ENCODE measurements at regions not wholly inside any gene's neighbourhood (a gene's known extent, or its start where the extent isn't known, plus 50 kb on each side); places are given as distances from the start of the nearest gene placed in this dataset.

DNA sequence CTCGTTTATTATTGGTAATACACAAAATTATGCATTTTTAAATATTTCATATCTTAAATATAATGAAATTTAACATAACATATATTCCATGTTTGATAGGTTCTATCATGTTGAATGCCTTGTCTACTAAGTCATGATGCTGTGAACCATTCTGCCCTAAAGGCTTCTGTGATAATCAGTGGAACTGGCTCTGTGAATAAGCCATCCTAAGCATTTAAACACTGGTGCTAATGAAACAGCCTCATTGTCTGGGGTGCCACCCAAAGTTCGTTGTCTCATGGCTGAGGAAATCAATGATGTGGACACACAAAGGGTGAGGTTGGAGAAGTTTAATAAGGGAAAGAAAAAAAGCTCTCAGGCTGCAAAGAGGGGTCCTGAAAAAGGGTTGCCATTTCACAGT lies 264.7 kb upstream of the ZRANB2 start (continued):
- TF ChIP-seq SMARCB1 (IDR thresholded peaks at IDR 0.05; ENCODE audit: insufficient read length, low read depth): no peak

DNA sequence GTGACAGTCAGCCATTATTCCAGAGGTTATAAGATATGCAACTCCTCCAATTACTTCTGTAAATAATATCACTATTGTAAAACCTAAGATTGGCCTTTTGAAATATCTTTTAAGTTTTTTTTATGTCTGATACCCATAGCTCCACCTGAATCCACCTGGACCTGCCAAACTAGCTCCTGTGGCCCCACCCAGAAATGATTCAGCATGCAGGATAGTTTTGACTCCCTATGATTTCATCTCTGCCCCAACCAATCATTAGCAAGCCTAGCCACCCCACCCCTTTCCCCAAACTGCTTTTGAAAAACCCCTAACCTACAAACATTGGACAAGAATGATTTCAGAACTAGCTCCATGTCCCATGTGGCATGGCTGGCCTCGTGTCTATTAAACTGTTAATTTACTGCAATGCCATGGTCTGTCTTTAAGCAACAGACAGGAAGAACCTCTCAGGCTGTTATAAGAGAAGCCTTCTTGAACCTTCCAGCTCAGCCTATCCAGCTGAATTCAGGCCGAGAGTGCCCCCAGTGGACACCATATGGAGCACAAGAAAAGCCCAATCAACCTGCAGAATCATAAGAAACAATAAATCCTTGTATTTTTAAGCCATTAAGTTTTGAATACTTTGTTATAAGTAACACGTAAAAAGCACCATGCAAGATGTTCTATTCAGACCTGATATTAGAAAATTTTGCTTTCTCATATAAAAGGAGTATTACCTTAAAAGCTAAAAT lies 263.0 kb upstream of the ZRANB2 start:
- H2AFZ ChIP-seq (ENCODE audit: low read depth, low read length): no peak overlapping the region
- FAIRE-seq (no peak), ATAC-seq (no peak), DNase-seq (ENCODE audit: extremely low read depth in 1 of 4, low spot score in 3 of 4) (peak in 2 of 4 experiments; percentile 11 to 12)
- no peak overlapping the region for H3K4me3 ChIP-seq
- no peaks in the 10 kb centered on the region for H3K27me3 ChIP-seq (ENCODE audit: control insufficient read depth in 2 of 2, insufficient read depth in 2 of 2, low read length in 2 of 2)
- POLR2A ChIA-PET: no interaction called here
- in situ Hi-C loops (cut with MboI) (no loop called here), intact Hi-C loops (cut with micrococcal nuclease) (no loop called here)
- H3K27ac ChIP-seq (ENCODE audit: extremely low read depth, low read depth, low read length): no peak overlapping the region
- CTCF ChIA-PET (ENCODE audit: low intra/inter-chr PET ratio): no interaction called here
- 2% methylated on average over 3 of the region's 3 CpGs for WGBS (ENCODE audit: insufficient coverage, low coverage, missing lambda C conversion rate)
- no peaks in the 10 kb centered on the region for H3K9me1 ChIP-seq (ENCODE audit: control insufficient read depth, insufficient read depth, low read length)
- BruUV-seq (replicated peaks): no TSS peak
- H3K9me3 ChIP-seq (replicated peaks; ENCODE audit: control insufficient read depth, insufficient read depth, low read depth, low read length): no peaks in the 10 kb centered on the region
- no peaks in the 10 kb centered on the region for H4K20me1 ChIP-seq (replicated peaks; ENCODE audit: control insufficient read depth, insufficient read depth, low read length)
- TF ChIP-seq, protein P1, sequence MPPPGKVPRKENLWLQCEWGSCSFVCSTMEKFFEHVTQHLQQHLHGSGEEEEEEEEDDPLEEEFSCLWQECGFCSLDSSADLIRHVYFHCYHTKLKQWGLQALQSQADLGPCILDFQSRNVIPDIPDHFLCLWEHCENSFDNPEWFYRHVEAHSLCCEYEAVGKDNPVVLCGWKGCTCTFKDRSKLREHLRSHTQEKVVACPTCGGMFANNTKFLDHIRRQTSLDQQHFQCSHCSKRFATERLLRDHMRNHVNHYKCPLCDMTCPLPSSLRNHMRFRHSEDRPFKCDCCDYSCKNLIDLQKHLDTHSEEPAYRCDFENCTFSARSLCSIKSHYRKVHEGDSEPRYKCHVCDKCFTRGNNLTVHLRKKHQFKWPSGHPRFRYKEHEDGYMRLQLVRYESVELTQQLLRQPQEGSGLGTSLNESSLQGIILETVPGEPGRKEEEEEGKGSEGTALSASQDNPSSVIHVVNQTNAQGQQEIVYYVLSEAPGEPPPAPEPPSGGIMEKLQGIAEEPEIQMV (tag; conservative IDR thresholded peaks at IDR 0.05; ENCODE audit: low read depth): no peak
- TF ChIP-seq, protein P2, sequence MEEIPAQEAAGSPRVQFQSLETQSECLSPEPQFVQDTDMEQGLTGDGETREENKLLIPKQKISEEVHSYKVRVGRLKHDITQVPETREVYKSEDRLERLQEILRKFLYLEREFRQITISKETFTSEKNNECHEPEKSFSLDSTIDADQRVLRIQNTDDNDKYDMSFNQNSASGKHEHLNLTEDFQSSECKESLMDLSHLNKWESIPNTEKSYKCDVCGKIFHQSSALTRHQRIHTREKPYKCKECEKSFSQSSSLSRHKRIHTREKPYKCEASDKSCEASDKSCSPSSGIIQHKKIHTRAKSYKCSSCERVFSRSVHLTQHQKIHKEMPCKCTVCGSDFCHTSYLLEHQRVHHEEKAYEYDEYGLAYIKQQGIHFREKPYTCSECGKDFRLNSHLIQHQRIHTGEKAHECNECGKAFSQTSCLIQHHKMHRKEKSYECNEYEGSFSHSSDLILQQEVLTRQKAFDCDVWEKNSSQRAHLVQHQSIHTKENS (CRISPR knock-in tag; IDR thresholded peaks at IDR 0.05): no peak
- TF ChIP-seq, protein P3, sequence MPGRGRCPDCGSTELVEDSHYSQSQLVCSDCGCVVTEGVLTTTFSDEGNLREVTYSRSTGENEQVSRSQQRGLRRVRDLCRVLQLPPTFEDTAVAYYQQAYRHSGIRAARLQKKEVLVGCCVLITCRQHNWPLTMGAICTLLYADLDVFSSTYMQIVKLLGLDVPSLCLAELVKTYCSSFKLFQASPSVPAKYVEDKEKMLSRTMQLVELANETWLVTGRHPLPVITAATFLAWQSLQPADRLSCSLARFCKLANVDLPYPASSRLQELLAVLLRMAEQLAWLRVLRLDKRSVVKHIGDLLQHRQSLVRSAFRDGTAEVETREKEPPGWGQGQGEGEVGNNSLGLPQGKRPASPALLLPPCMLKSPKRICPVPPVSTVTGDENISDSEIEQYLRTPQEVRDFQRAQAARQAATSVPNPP (IDR thresholded peaks at IDR 0.05; ENCODE audit: borderline replicate concordance, insufficient read depth, insufficient read length): no peak
- TF ChIP-seq KDM2B (CRISPR knock-in tag; IDR thresholded peaks at IDR 0.05) (no peak), BHLHE40 (IDR thresholded peaks at IDR 0.05; ENCODE audit: low read length) (no peak), KLF16 (IDR thresholded peaks at IDR 0.05) (no peak), HMG20B (CRISPR knock-in tag; IDR thresholded peaks at IDR 0.05) (no peak)
- TF ChIP-seq, protein P4, sequence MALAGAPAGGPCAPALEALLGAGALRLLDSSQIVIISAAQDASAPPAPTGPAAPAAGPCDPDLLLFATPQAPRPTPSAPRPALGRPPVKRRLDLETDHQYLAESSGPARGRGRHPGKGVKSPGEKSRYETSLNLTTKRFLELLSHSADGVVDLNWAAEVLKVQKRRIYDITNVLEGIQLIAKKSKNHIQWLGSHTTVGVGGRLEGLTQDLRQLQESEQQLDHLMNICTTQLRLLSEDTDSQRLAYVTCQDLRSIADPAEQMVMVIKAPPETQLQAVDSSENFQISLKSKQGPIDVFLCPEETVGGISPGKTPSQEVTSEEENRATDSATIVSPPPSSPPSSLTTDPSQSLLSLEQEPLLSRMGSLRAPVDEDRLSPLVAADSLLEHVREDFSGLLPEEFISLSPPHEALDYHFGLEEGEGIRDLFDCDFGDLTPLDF (CRISPR knock-in tag; IDR thresholded peaks at IDR 0.05): no peak
- no peaks in the 10 kb centered on the region for H3K4me1 ChIP-seq (replicated peaks in 1 of 2; ENCODE audit: control insufficient read depth in 2 of 2, insufficient read depth in 2 of 2, low read length in 2 of 2)
- H3K9ac ChIP-seq (ENCODE audit: insufficient read depth in 1 of 2, low read depth in 2 of 2, low read length in 2 of 2): no peak overlapping the region
- H3K79me2 ChIP-seq (ENCODE audit: control insufficient read depth, insufficient read depth, low read length): no peaks in the 10 kb centered on the region
- no peaks in the 10 kb centered on the region for H3K36me3 ChIP-seq (ENCODE audit: control insufficient read depth, insufficient read depth, low read length)
- H3K4me2 ChIP-seq (ENCODE audit: insufficient read depth, low read length): no peak overlapping the region
